ENCODE measurements at regions not wholly inside any gene's neighbourhood (a gene's known extent, or its start where the extent isn't known, plus 50 kb on each side); places are given as distances from the start of the nearest gene placed in this dataset.

GRCh38 chr10:60464659-60465058 is 75.0 kb upstream of the ANK3 start:
- no peak for DNase-seq (ENCODE audit: low read depth)
- TF ChIP-seq CTCF (IDR thresholded peaks at IDR 0.05; ENCODE audit: control insufficient read depth, extremely low read depth, insufficient read depth) = no peak
- no peak overlapping the region for H3K4me3 ChIP-seq (ENCODE audit: low read depth, low read length)

- TF ChIP-seq CTCF (IDR thresholded peaks at IDR 0.05; ENCODE audit: control insufficient read depth, extremely low read depth, insufficient read depth) = no peak
- no peak for DNase-seq (ENCODE audit: low read depth)
- no peak overlapping the region for H3K4me3 ChIP-seq (ENCODE audit: low read depth, low read length)
Measured at GRCh38 chr10:60463746-60464145, 74.1 kb upstream of the ANK3 start.

- no peak overlapping the region for H3K4me3 ChIP-seq (ENCODE audit: low read depth, low read length)
- no peak for TF ChIP-seq CTCF (IDR thresholded peaks at IDR 0.05; ENCODE audit: control insufficient read depth, extremely low read depth, insufficient read depth)
- DNase-seq (ENCODE audit: low read depth) = no peak
Measured at GRCh38 chr10:60461688-60462087, 72.0 kb upstream of the ANK3 start.

GRCh38 chr10:60459701-60460457 is 70.2 kb upstream of the ANK3 start:
- no peak for TF ChIP-seq CTCF (IDR thresholded peaks at IDR 0.05; ENCODE audit: control insufficient read depth, extremely low read depth, insufficient read depth)
- no peak overlapping the region for H3K4me3 ChIP-seq (ENCODE audit: low read depth, low read length)
- DNase-seq (ENCODE audit: low read depth) = no peak

- no peak for DNase-seq (ENCODE audit: low read depth)
Measured at GRCh38 chr10:60456053-60456452, 66.4 kb upstream of the ANK3 start.

GRCh38 chr10:60454336-60454735 is 64.7 kb upstream of the ANK3 start:
- DNase-seq (ENCODE audit: low read depth) = no peak
- TF ChIP-seq CTCF (IDR thresholded peaks at IDR 0.05; ENCODE audit: control insufficient read depth, extremely low read depth, insufficient read depth) = no peak
- H3K4me3 ChIP-seq (ENCODE audit: low read depth, low read length) = no peak overlapping the region

More at GRCh38 chr10:60456053-60456452, 66.4 kb upstream of the ANK3 start:
- no peak overlapping the region for H3K4me3 ChIP-seq (ENCODE audit: low read depth, low read length)
- TF ChIP-seq CTCF (IDR thresholded peaks at IDR 0.05; ENCODE audit: control insufficient read depth, extremely low read depth, insufficient read depth) = no peak

- no peak overlapping the region for H3K4me3 ChIP-seq (ENCODE audit: low read depth, low read length)
- no peak for DNase-seq (ENCODE audit: low read depth)
- no peak for TF ChIP-seq CTCF (IDR thresholded peaks at IDR 0.05; ENCODE audit: control insufficient read depth, extremely low read depth, insufficient read depth)
Measured at GRCh38 chr10:60453036-60453435, 63.4 kb upstream of the ANK3 start.

Data from LNCaP clone FGC (cell line).